ENCODE measurements at regions not wholly inside any gene's neighbourhood (a gene's known extent, or its start where the extent isn't known, plus 50 kb on each side); places are given as distances from the start of the nearest gene placed in this dataset.

- TF ChIP-seq BHLHE40 (IDR thresholded peaks at IDR 0.05; ENCODE audit: borderline replicate concordance): no peak
- TF ChIP-seq L3MBTL2 (conservative IDR thresholded peaks at IDR 0.05): no peak
- no peak for TF ChIP-seq ELF4 (IDR thresholded peaks at IDR 0.05)
- TF ChIP-seq TARDBP (IDR thresholded peaks at IDR 0.05): no peak
- no peak for TF ChIP-seq ZNF384 (IDR thresholded peaks at IDR 0.05)
- TF ChIP-seq HDGF (IDR thresholded peaks at IDR 0.05; ENCODE audit: borderline replicate concordance): no peak
- TF ChIP-seq SP1 (IDR thresholded peaks at IDR 0.05): no peak
- no peak for TF ChIP-seq NFRKB (IDR thresholded peaks at IDR 0.05)
- TF ChIP-seq FOXM1 (IDR thresholded peaks at IDR 0.05; ENCODE audit: borderline replicate concordance): no peak
Observed at GRCh38 chrX:125727117-125727516, 407.4 kb downstream of the TEX13C start.
